ENCODE measurements at regions not wholly inside any gene's neighbourhood (a gene's known extent, or its start where the extent isn't known, plus 50 kb on each side); places are given as distances from the start of the nearest gene placed in this dataset.

DNA sequence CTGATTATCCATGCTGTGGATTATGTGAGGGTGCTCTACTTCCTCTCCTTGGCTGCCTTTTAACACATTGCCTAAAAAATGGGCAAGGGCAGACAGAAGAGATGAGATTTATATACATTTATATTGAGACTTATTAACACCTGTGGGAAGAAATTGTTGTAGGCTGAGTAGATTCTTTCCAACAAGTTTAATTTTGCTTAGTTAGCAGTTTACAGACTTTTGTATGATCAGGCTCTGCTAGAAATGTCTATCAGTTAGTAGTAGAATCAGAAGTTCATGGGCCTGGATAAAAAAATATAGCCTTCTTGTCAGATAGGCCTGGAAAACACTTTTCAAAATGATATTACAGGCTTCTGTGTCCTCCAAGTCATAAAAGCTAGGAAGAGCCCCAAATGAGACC is 111.3 kb upstream of the LEF1 start:
- Histone ChIP-seq H3K4me2 (ENCODE audit: low read depth, low read length, poor library complexity, severe bottlenecking) (no peak overlapping the region), H3K27ac (ENCODE audit: low read depth, low read length) (no peak overlapping the region), H3K27me3 (ENCODE audit: low read length) (no peaks in the 10 kb centered on the region), H3K36me3 (ENCODE audit: low read length) (no peaks in the 10 kb centered on the region), H2AFZ (ENCODE audit: low read depth, low read length, severe bottlenecking) (no peak overlapping the region), H3K79me2 (ENCODE audit: insufficient read depth, low read length) (no peaks in the 10 kb centered on the region), H3K9ac (ENCODE audit: low read length) (no peak overlapping the region), H3F3A (ENCODE audit: insufficient read depth) (no peaks in the 10 kb centered on the region), H3K9me2 (replicated peaks; ENCODE audit: insufficient read depth, low read length) (no peaks in the 10 kb centered on the region), H3K9me3 (ENCODE audit: insufficient read depth, low read length) (no peaks in the 10 kb centered on the region), H3K4me3 (ENCODE audit: insufficient read depth, low read length, poor library complexity, severe bottlenecking) (no peak overlapping the region), H4K20me1 (ENCODE audit: low read depth, low read length) (no peaks in the 10 kb centered on the region)
- TF ChIP-seq, protein P1, sequence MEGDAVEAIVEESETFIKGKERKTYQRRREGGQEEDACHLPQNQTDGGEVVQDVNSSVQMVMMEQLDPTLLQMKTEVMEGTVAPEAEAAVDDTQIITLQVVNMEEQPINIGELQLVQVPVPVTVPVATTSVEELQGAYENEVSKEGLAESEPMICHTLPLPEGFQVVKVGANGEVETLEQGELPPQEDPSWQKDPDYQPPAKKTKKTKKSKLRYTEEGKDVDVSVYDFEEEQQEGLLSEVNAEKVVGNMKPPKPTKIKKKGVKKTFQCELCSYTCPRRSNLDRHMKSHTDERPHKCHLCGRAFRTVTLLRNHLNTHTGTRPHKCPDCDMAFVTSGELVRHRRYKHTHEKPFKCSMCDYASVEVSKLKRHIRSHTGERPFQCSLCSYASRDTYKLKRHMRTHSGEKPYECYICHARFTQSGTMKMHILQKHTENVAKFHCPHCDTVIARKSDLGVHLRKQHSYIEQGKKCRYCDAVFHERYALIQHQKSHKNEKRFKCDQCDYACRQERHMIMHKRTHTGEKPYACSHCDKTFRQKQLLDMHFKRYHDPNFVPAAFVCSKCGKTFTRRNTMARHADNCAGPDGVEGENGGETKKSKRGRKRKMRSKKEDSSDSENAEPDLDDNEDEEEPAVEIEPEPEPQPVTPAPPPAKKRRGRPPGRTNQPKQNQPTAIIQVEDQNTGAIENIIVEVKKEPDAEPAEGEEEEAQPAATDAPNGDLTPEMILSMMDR (IDR thresholded peaks at IDR 0.05; ENCODE audit: insufficient read depth, low read length, poor library complexity, severe bottlenecking), result no peak
- no peak for TF ChIP-seq EZH2phosphoT487 (conservative IDR thresholded peaks at IDR 0.05; ENCODE audit: low read length)

DNA sequence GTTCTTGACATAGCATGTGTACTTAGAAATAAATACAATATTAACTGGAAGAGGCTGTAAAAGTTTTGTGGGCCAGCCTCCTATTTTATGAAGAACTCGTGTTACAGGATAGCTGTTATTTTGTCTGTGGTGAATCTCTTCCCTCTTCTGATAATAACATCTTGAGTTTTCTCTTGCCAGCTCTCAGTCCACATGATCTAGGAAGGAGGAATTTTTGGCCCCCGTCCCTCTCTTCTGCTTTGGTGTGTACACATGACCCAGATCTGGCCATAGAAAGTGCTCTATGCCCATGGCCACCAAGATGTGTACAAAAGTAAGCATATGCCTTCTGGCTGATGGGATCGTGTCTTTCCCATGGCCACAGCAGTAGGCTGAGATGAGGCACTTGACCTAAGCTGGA is 108.0 kb upstream of the LEF1 start:
- Histone ChIP-seq H2AFZ (ENCODE audit: low read depth, low read length, severe bottlenecking) (no peak overlapping the region), H3K9ac (ENCODE audit: low read length) (no peak overlapping the region), H3K27ac (ENCODE audit: low read depth, low read length) (no peak overlapping the region), H3K79me2 (ENCODE audit: insufficient read depth, low read length) (no peaks in the 10 kb centered on the region), H3K9me3 (ENCODE audit: insufficient read depth, low read length) (no peaks in the 10 kb centered on the region), H3K27me3 (ENCODE audit: low read length) (no peaks in the 10 kb centered on the region), H4K20me1 (ENCODE audit: low read depth, low read length) (no peaks in the 10 kb centered on the region), H3K4me3 (ENCODE audit: insufficient read depth, low read length, poor library complexity, severe bottlenecking) (no peak overlapping the region), H3K4me2 (ENCODE audit: low read depth, low read length, poor library complexity, severe bottlenecking) (no peak overlapping the region), H3K36me3 (ENCODE audit: low read length) (no peaks in the 10 kb centered on the region), H3K9me2 (replicated peaks; ENCODE audit: insufficient read depth, low read length) (no peaks in the 10 kb centered on the region), H3F3A (ENCODE audit: insufficient read depth) (no peaks in the 10 kb centered on the region)
- no peak for TF ChIP-seq EZH2phosphoT487 (conservative IDR thresholded peaks at IDR 0.05; ENCODE audit: low read length)
- TF ChIP-seq, protein P1 (IDR thresholded peaks at IDR 0.05; ENCODE audit: insufficient read depth, low read length, poor library complexity, severe bottlenecking), result no peak

DNA sequence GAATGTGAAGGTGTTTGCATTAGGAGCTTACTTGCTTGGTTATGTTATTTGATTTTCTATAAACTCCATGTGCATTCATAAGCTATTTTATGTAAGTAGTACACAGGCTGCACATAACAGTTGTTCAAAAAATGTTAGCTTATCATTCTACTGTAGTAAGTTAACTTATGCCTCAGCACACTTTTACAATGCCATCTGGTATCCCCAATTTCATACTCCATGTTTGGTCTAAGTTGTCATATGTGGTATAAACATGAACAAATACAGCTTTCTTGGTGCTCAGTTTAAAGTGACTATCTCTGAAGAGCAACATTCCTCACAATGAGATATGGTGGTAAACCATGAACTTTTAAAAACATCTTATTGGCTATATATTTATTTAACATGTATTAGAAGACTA is 104.3 kb upstream of the LEF1 start:
- Histone ChIP-seq H4K20me1 (ENCODE audit: low read depth, low read length) (no peaks in the 10 kb centered on the region), H3K9ac (ENCODE audit: low read length) (no peak overlapping the region), H3K79me2 (ENCODE audit: insufficient read depth, low read length) (no peaks in the 10 kb centered on the region), H3K36me3 (ENCODE audit: low read length) (no peaks in the 10 kb centered on the region), H3F3A (ENCODE audit: insufficient read depth) (no peaks in the 10 kb centered on the region), H3K9me2 (replicated peaks; ENCODE audit: insufficient read depth, low read length) (no peaks in the 10 kb centered on the region), H2AFZ (ENCODE audit: low read depth, low read length, severe bottlenecking) (no peak overlapping the region), H3K27me3 (ENCODE audit: low read length) (no peaks in the 10 kb centered on the region), H3K4me3 (ENCODE audit: insufficient read depth, low read length, poor library complexity, severe bottlenecking) (no peak overlapping the region), H3K9me3 (ENCODE audit: insufficient read depth, low read length) (no peaks in the 10 kb centered on the region), H3K27ac (ENCODE audit: low read depth, low read length) (no peak overlapping the region), H3K4me2 (ENCODE audit: low read depth, low read length, poor library complexity, severe bottlenecking) (no peak overlapping the region)
- TF ChIP-seq, protein P1 (IDR thresholded peaks at IDR 0.05; ENCODE audit: insufficient read depth, low read length, poor library complexity, severe bottlenecking), result no peak
- TF ChIP-seq EZH2phosphoT487 (conservative IDR thresholded peaks at IDR 0.05; ENCODE audit: low read length), result no peak

DNA sequence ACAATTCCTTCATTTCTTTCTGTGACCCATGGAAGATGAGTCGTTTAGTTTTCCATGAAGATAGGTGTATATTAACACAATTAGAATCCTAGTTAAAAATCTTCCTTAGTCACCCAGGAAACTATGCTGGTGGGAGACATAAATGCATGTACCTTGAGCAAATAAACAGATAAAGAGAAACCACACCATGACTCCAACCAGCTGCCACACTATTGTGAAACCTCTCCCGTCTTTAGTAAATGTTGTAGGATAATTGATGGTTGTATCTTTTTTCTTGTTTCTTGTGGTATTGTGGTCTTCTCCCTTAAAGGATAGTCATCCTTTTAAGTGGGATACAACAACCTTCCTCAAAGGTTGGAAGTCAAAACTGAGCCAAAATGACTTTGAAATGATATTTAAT is 103.8 kb upstream of the LEF1 start:
- no peak overlapping the region for H2AFZ ChIP-seq (ENCODE audit: low read depth, low read length, severe bottlenecking)
- no peak overlapping the region for H3K4me2 ChIP-seq (ENCODE audit: low read depth, low read length, poor library complexity, severe bottlenecking)
- H3K27ac ChIP-seq (ENCODE audit: low read depth, low read length), result no peak overlapping the region
- no peaks in the 10 kb centered on the region for H3K79me2 ChIP-seq (ENCODE audit: insufficient read depth, low read length)
- no peaks in the 10 kb centered on the region for H3K36me3 ChIP-seq (ENCODE audit: low read length)
- no peak overlapping the region for H3K4me3 ChIP-seq (ENCODE audit: insufficient read depth, low read length, poor library complexity, severe bottlenecking)
- no peaks in the 10 kb centered on the region for H3F3A ChIP-seq (ENCODE audit: insufficient read depth)
- H3K9me3 ChIP-seq (ENCODE audit: insufficient read depth, low read length), result no peaks in the 10 kb centered on the region
- H4K20me1 ChIP-seq (ENCODE audit: low read depth, low read length), result no peaks in the 10 kb centered on the region
- H3K9me2 ChIP-seq (replicated peaks; ENCODE audit: insufficient read depth, low read length), result no peaks in the 10 kb centered on the region
- H3K27me3 ChIP-seq (ENCODE audit: low read length), result no peaks in the 10 kb centered on the region
- TF ChIP-seq, protein P1 (IDR thresholded peaks at IDR 0.05; ENCODE audit: insufficient read depth, low read length, poor library complexity, severe bottlenecking), result no peak
- no peak for TF ChIP-seq EZH2phosphoT487 (conservative IDR thresholded peaks at IDR 0.05; ENCODE audit: low read length)
- H3K9ac ChIP-seq (ENCODE audit: low read length), result no peak overlapping the region

Measured in SU-DHL-6 (cell line).